ENCODE measurements at regions not wholly inside any gene's neighbourhood (a gene's known extent, or its start where the extent isn't known, plus 50 kb on each side); places are given as distances from the start of the nearest gene placed in this dataset.

- H3K36me3 Mint-ChIP-seq, result peaks cover 7% of the 10 kb centered on the region
- H3K9me3 Mint-ChIP-seq, result no peaks in the 10 kb centered on the region
- H3K4me3 Mint-ChIP-seq, result no peak overlapping the region
- TF ChIP-seq CTCF (conservative IDR thresholded peaks at IDR 0.05), result no peak
- DNase-seq (ENCODE audit: extremely low spot score, unreplicated experiment), result no peak
- no peak overlapping the region for H3K27ac Mint-ChIP-seq
- H3K27me3 Mint-ChIP-seq, result peaks cover 10% of the 10 kb centered on the region
- peaks cover 26% of the 10 kb centered on the region for H3K4me1 Mint-ChIP-seq (ENCODE audit: unreplicated experiment)
Observed at GRCh38 chr6:2449572-2449940, 204.2 kb upstream of the GMDS start.

GRCh38 chr6:2448826-2449571 is 203.6 kb upstream of the GMDS start:
- peak overlapping the region; percentile 29 for H3K27ac Mint-ChIP-seq
- H3K36me3 Mint-ChIP-seq, result peaks cover 4% of the 10 kb centered on the region
- peaks cover 7% of the 10 kb centered on the region for H3K27me3 Mint-ChIP-seq
- H3K4me1 Mint-ChIP-seq (ENCODE audit: unreplicated experiment), result peaks cover 23% of the 10 kb centered on the region
- peak overlapping the region; percentile 80 for H3K4me3 Mint-ChIP-seq
- H3K9me3 Mint-ChIP-seq, result no peaks in the 10 kb centered on the region
- no peak for DNase-seq (ENCODE audit: extremely low spot score, unreplicated experiment)
- peak; percentile 85 for TF ChIP-seq CTCF (conservative IDR thresholded peaks at IDR 0.05)

- Mint-ChIP-seq H3K27ac (peak overlapping the region; percentile 42), H3K4me3 (peak overlapping the region; percentile 62), H3K36me3 (peaks cover 4% of the 10 kb centered on the region), H3K27me3 (peaks cover 4% of the 10 kb centered on the region), H3K4me1 (ENCODE audit: unreplicated experiment) (peaks cover 21% of the 10 kb centered on the region), H3K9me3 (no peaks in the 10 kb centered on the region)
- DNase-seq (ENCODE audit: extremely low spot score, unreplicated experiment), result no peak
- TF ChIP-seq CTCF (conservative IDR thresholded peaks at IDR 0.05), result no peak
Observed at GRCh38 chr6:2447931-2448330, 202.5 kb upstream of the GMDS start.

- H3K27me3 Mint-ChIP-seq, result peaks cover 4% of the 10 kb centered on the region
Observed at GRCh38 chr6:2447318-2447920, 202.0 kb upstream of the GMDS start.

More at GRCh38 chr6:2447318-2447920, 202.0 kb upstream of the GMDS start:
- no peak for TF ChIP-seq CTCF (conservative IDR thresholded peaks at IDR 0.05)
- H3K4me1 Mint-ChIP-seq (ENCODE audit: unreplicated experiment), result peaks cover 23% of the 10 kb centered on the region
- no peak overlapping the region for H3K27ac Mint-ChIP-seq
- H3K4me3 Mint-ChIP-seq, result no peak overlapping the region
- H3K9me3 Mint-ChIP-seq, result no peaks in the 10 kb centered on the region
- no peak for DNase-seq (ENCODE audit: extremely low spot score, unreplicated experiment)
- H3K36me3 Mint-ChIP-seq, result peaks cover 4% of the 10 kb centered on the region
